HG03060 (cell line): ENCODE measurements at regions not wholly inside any gene's neighbourhood (a gene's known extent, or its start where the extent isn't known, plus 50 kb on each side); places are given as distances from the start of the nearest gene placed in this dataset.

Source experiments
- ATAC-seq: cut with Tn5 transposase; IDR thresholded peaks from one replicate; pipeline ENCODE4 v1.9.1; 2021; ENCODE audit warnings: low read depth, moderate number of reproducible peaks; ENCODE audit not compliant: unreplicated experiment

DNA sequence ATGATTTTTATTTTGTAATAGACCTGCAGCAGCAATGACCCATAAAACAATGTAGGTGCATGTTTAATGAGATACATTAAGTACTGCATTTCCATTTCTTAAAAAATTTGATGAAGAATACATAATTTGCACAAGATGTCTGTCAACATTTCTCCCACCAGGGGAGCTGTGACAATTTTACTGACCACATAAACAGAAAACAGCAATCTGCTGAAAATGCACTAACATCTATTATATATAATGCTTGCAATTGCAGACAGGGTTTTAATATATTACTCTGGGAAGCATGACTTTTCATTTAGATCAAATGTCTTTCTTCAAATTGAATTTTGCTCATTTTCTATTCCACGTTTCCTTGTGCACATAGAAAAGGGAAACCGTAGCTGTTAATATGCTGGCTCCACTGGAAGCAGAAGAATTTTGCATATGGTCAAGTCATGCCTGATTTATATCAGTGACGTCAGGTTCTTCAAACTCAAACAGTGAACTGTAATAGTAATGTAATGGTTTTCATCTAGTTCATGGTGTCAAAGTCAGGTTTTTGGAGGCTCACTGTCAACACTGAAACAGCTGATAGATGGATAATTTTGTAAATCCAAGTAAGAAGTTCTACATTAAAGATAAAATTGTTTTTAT is 79.8 kb upstream of the IGF1R start:
- ATAC-seq, result no peak

DNA sequence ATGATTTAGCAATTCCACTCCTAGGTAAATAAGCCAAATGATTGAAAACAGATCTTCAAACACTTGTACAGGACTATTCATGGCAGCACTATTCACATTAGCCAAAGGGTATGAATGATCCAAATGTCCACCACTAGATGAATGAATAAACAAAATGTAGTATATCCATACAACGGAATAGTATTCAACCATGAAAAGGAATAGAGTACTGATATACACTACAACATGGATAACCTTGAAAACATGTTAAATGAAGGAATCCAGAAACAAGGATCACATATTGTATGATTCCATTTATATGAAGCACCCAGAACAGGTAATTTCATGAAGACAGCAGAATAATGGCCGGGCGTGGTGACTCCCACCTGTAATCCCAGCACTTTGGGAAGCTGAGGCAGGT is 78.2 kb upstream of the IGF1R start:
- no peak for ATAC-seq

DNA sequence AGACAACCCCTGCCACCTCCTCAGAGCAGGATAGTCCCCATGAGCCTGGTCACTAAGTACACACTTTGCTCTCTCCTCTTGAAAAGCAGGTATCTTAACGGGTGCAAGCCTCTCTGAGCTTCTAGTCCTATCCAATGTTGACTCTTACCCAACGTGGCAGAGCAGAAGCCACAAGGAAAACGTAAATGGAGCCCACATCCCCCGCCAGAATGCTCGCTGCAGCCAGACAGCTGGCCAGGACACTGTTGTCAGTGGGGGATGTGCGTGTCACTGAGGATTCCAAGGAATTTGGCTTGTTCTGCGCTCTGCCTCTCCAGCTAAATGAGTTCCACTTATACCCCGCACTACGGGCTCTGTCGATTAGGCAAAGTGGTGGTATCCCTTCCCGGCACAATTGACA is 67.8 kb upstream of the IGF1R start:
- ATAC-seq, result no peak

DNA sequence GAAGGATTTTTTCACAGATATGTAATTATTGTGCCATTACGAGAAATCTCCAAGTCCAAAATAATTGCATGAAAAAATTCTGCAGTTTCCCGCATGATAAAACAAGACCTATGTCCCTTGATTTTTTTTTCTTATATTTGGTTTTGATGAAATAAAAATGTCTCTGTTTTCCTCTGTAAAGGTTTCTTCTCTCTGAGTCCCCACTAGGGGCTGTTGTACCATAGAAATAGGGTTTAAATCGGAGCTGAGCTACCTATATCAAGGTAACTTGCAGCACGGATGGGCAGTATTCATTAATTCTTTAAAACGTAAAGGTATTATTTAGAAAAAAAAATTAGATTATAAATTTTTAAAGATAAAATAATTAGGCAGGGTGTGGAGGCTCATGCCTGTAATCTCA is 66.6 kb upstream of the IGF1R start:
- ATAC-seq, result no peak

DNA sequence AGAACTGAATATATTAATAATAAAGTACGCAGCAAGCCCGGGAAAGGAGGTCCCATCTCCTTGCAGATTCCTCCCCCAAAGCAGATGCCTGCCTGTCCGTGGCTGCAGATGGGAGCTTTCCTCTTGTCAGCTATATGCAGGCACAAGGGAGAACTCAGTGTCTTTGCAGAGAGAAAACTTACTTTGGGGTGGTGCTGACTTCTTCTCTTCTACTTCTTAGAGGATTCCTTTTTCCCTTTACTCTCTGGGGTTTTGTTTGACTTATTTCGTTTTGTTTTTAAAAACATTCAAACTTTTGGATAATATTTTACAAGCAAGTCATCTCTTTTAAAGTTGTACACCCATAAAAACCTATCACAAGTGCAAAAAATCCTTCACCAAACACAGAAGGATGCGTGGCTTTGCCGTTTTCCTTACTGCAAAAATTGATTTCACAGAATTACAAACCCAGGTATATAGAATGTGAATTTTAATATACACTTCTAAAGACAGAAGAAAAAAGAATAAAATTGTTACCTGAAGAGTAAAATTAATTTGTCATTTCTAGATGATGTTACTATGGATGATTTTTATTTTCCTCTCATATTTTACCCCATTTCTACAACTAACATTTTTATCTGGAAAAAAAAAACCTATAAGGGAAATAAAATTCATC is 65.3 kb upstream of the IGF1R start:
- ATAC-seq, result no peak

DNA sequence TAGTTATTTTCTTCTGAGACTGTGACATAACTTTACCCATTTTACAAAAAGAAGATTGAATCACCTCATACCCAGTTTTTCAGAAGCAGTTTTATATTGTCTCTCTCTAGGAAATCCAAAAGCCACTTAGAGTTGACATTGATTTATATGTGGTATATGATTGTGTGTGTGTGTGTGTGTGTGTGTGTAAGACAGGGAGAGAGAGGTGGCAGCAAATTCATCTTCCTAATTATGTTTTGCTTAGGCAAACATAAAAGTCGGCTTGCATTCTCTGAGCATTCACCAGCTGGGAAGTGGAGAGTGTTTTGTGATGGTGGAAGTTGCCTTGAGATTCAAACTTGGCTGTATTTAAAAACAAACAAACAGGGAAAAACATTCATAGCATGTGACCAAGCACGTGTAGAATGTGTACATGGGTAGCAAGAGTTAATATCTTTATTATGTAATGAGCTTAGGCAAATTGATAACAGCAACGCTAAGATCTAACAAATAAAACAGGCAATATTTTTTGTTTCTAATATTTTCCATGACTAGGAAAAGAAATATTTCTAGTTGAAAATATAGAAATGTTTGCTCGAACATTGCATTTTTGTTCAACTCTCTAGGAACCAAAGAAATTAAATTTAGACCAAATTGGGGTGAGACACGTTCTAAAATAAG is 64.4 kb upstream of the IGF1R start:
- no peak for ATAC-seq

DNA sequence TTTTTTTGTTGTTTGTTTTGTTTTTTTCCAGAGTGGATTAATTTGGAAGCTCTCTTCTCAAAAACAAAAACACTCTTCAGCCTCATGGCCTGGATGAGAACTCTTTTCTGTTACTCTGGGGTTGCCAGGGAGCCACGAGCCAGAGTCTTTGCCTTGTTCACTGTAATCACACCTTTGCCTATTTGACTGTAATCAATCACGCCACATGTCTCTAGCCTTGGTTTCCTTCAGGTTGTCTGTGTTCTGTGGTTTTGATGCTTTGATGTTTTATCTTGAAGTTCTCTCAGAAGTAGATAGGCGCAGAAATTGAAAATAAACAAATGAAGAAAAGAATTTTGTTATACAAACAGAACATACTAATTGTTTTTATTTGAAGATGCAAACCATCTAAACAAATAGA is 62.3 kb upstream of the IGF1R start:
- no peak for ATAC-seq

DNA sequence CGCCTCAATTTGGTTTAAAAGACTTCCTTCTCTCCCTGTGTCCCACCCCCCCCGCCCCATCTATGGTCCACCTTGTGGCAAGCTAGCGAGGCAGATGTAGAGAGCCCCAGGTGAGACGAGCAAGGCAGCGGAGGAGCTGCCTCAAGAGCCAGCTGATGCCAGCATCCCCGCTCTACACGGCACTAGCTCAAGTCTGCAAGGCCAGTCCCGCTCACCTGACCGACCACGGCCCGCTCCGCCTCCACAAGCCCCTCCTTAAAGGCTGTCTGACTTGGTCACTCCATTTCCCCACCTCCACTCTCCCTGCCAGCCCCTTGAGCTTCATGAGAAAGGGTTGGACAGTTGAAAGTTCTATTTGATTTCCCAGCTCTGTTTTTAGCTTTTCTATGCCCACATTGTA is 56.2 kb upstream of the IGF1R start:
- ATAC-seq, result no peak

DNA sequence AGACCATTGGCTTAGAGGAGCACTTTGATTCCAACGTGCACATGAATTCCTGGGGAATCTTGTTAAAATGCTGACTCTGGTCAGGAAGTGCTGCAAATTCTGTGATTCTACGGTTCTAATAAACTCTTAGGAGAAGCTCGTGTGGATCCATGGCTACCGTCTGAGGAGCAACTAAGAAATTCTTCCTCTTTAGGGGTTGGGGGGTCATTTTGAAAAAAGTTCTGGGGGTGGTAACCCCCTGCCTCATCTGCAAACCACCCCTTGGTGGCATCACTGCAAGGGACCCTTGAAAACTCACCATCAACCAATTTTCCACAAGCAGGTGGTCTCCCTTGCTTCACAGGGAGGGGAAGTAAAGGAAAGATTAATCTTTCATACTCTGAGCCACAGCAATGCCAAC is 52.2 kb upstream of the IGF1R start:
- ATAC-seq, result no peak

DNA sequence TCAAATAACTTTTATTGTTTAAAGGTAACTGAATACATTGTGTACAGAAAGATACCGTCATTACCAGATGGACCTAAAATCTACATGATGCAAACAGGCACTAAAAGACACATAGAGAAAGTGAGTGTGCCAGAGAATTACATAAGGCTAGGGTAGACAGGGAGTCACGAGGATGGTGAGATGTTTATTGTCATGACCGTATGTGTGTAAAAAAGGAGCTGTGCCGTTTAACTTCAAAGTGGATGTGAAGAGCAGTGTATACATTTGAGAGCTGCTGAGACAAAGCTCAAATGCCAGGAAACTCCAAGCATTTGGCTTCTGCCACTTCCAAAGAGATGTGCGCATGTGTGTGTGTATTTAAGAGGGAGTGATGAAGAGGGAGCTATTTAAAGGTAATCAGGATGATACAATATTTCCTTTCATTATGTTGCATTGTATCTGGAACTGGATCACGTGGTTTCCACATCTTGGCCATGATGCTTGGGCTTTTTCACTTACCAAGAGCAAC is 51.4 kb upstream of the IGF1R start:
- no peak for ATAC-seq

DNA sequence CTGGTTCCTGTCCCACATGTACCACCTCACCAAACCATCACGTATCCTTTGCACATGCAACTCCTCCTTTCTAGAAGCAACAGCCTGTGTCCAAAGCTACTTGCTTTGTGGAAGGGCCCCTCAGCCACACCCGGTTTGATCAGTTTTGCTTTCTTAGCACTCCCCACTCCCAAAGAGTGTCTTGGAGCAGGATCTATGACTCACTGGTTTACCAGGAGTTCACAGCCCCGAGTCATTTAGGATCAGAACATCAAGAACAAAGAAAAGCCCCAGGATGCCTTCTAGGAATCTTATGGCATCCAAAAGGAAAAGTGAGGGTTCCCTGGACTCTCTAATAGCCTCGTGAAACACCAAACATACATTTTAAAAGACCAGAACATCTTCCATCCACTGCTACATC is 50.7 kb upstream of the IGF1R start:
- ATAC-seq, result no peak
